A549 (cell line): ENCODE measurements at regions not wholly inside any gene's neighbourhood (a gene's known extent, or its start where the extent isn't known, plus 50 kb on each side); places are given as distances from the start of the nearest gene placed in this dataset.

Experiments
- ATAC-seq, 2 experiments: fragments of 200-7000 bp in 1 of 2; fragments of >200 bp in 1 of 2; cut with Nextera tagmentation in 1 of 2; cut with Tn5 transposase in 1 of 2; 3 replicates each; pipeline versions ENCODE4 v1.8.0 to v1.9.1; 2018 to 2020; ENCODE audit warnings: mild to moderate bottlenecking in 1 of 2, moderate library complexity in 1 of 2
- CTCF ChIA-PET: fragments of 300-600 bp; sonication (Branson Sonifier 250); formaldehyde crosslinking; extraction: SDS; loops from one replicate; lab custom pipeline; 2021; ENCODE audit warnings: antibody characterized with exemption, inconsistent platforms; lab: Yijun Ruan, JAX
- POLR2A ChIA-PET: fragments of 350-600 bp; formaldehyde crosslinking; extraction: SDS; loops from one replicate; lab custom pipeline; 2021; ENCODE audit warnings: antibody characterized with exemption, inconsistent platforms; lab: Yijun Ruan, JAX
- DNase-seq, 2 experiments: peaks; one replicate each; pipeline versions ENCODE4 v3.0.0 to v3.0.0-alpha.2; 2011 to 2016; ENCODE audit warnings: low read depth in 1 of 2, low spot score in 1 of 2
- FAIRE-seq: peaks from 2 replicates; lab custom pipeline; 2011; peaks lifted over from hg19 to GRCh38; lab: Jason Lieb, UNC
- H3K27ac ChIP-seq, 2 experiments: fragments of >200 bp; sonication (Bioruptor Twin); formaldehyde crosslinking; 3 replicates each; pipeline ENCODE4 v1.5.1; 2016 to 2017
- H3K4me1 ChIP-seq: fragments of >200 bp; sonication (Bioruptor Twin); formaldehyde crosslinking; 3 replicates; pipeline ENCODE4 v1.6.1; 2016
- H3K4me2 ChIP-seq: fragments of >200 bp; sonication (Bioruptor Twin); formaldehyde crosslinking; 3 replicates; pipeline ENCODE4 v1.6.1; 2016
- H3K4me3 ChIP-seq: fragments of >200 bp; sonication (Bioruptor Twin); formaldehyde crosslinking; 3 replicates; pipeline ENCODE4 v1.5.1; 2016
- H3K9me3 ChIP-seq: fragments of >200 bp; sonication (Bioruptor Twin); formaldehyde crosslinking; 3 replicates; pipeline ENCODE4 v1.6.1; 2016
- CBX8 ChIP-seq: fragments of 200-600 bp; sonication (generic); IDR thresholded peaks from 2 replicates; pipeline ENCODE4 v1.6.1; 2016
- CEBPB ChIP-seq, 2 experiments: fragments of >200 bp in 1 of 2; sonication (Bioruptor Twin) in 1 of 2; formaldehyde crosslinking in 1 of 2; IDR thresholded peaks; 2 replicates each; pipeline ENCODE4 v1.6.1; 2012 to 2016
- CHD2 ChIP-seq: fragments of 150-350 bp; IDR thresholded peaks from 2 replicates; pipeline ENCODE4 v1.6.1; 2014; ENCODE audit warnings: low read length; ENCODE audit not compliant: partially characterized antibody
- CHD4 ChIP-seq: fragments of 200-600 bp; sonication (generic); IDR thresholded peaks from 2 replicates; pipeline ENCODE4 v1.6.1; 2016; ENCODE audit warnings: antibody characterized with exemption, mild to moderate bottlenecking, borderline replicate concordance
- EHMT2 ChIP-seq: fragments of 200-600 bp; sonication (generic); IDR thresholded peaks from 2 replicates; pipeline ENCODE4 v1.6.1; 2016; ENCODE audit warnings: antibody characterized with exemption, low read depth, mild to moderate bottlenecking, moderate library complexity
- ESRRA ChIP-seq: fragments of 150-350 bp; IDR thresholded peaks from 2 replicates; pipeline ENCODE4 v1.6.1; 2014; ENCODE audit warnings: mild to moderate bottlenecking, low read length, borderline replicate concordance
- FOSB ChIP-seq: fragments of 250-450 bp; sonication (Bioruptor Pico); IDR thresholded peaks from 2 replicates; pipeline ENCODE4 v1.5.0; 2020; ENCODE audit warnings: mild to moderate bottlenecking, moderate library complexity
- FOXS1 ChIP-seq: fragments of 250-450 bp; sonication (Bioruptor Pico); IDR thresholded peaks from 2 replicates; pipeline ENCODE4 v1.5.0; 2020; ENCODE audit warnings: mild to moderate bottlenecking, moderate library complexity
- GATA3 ChIP-seq: IDR thresholded peaks from 2 replicates; pipeline ENCODE4 v1.6.1; 2012; ENCODE audit warnings: borderline replicate concordance
- HDAC2 ChIP-seq: fragments of 200-600 bp; sonication (generic); IDR thresholded peaks from 2 replicates; pipeline ENCODE4 v1.6.1; 2016
- HOXA7 ChIP-seq: fragments of 250-450 bp; sonication (Bioruptor Pico); IDR thresholded peaks from 2 replicates; pipeline ENCODE4 v1.5.0; 2020; ENCODE audit warnings: mild to moderate bottlenecking, moderate library complexity
- KDM5A ChIP-seq: fragments of 200-600 bp; sonication (generic); IDR thresholded peaks from 2 replicates; pipeline ENCODE4 v1.6.1; 2016; ENCODE audit warnings: antibody characterized with exemption, mild to moderate bottlenecking
- MAZ ChIP-seq: fragments of 150-350 bp; IDR thresholded peaks from 2 replicates; pipeline ENCODE4 v1.6.1; 2014; ENCODE audit warnings: antibody characterized with exemption, low read depth, low read length, borderline replicate concordance
- MYC ChIP-seq: IDR thresholded peaks from 2 replicates; pipeline ENCODE4 v1.6.1; 2012; ENCODE audit warnings: mild to moderate bottlenecking, inconsistent platforms, low read length, improper control_type of control experiment, borderline replicate concordance
- NFE2L2 ChIP-seq: fragments of 150-350 bp; conservative IDR thresholded peaks from 2 replicates; pipeline ENCODE4 v1.6.1; 2014; ENCODE audit warnings: low read length
- POLR2A ChIP-seq: IDR thresholded peaks from 2 replicates; pipeline ENCODE4 v1.6.1; 2012; ENCODE audit warnings: mild to moderate bottlenecking, low read length
- RAD21 ChIP-seq, 2 experiments: fragments of >200 bp in 1 of 2; sonication (Bioruptor Twin) in 1 of 2; formaldehyde crosslinking in 1 of 2; IDR thresholded peaks in 1 of 2; conservative IDR thresholded peaks in 1 of 2; 2 replicates in 1 of 2; 3 replicates in 1 of 2; pipeline ENCODE4 v1.6.1; 2012 to 2018; ENCODE audit warnings: inconsistent platforms in 1 of 2
- RCOR1 ChIP-seq: fragments of 150-350 bp; IDR thresholded peaks from 2 replicates; pipeline ENCODE4 v1.6.1; 2014; ENCODE audit warnings: antibody characterized with exemption, low read length, low read depth
- RNF2 ChIP-seq: fragments of 200-600 bp; sonication (generic); IDR thresholded peaks from 2 replicates; pipeline ENCODE4 v1.6.1; 2016; ENCODE audit warnings: low read depth, mild to moderate bottlenecking, antibody characterized with exemption, moderate library complexity, borderline replicate concordance
- SMC3 ChIP-seq: fragments of >200 bp; sonication (Bioruptor Twin); formaldehyde crosslinking; IDR thresholded peaks from 3 replicates; pipeline ENCODE4 v1.6.1; 2018; ENCODE audit warnings: inconsistent platforms
- SREBF2 ChIP-seq: fragments of 450-650 bp; IDR thresholded peaks from 2 replicates; pipeline ENCODE4 v1.6.1; 2014; ENCODE audit warnings: mild to moderate bottlenecking, moderate library complexity
- ZNF302 ChIP-seq: fragments of 250-450 bp; sonication (Bioruptor Pico); IDR thresholded peaks from 2 replicates; pipeline ENCODE4 v1.9.0; 2021; ENCODE audit warnings: inconsistent platforms, mild to moderate bottlenecking, moderate library complexity
- WGBS: methylation state at CpG from one replicate; pipeline ENCODE4 v1.1.6; 2017; ENCODE audit errors: missing lambda C conversion rate; 5-methylcytosine and 5-hydroxymethylcytosine counted together
- TF ChIP-seq, protein P1 (sequence below): fragments of >200 bp; sonication (Bioruptor Twin); formaldehyde crosslinking; IDR thresholded peaks from 2 replicates; pipeline ENCODE4 v1.6.1; 2016
- TF ChIP-seq, protein P2 (sequence below): fragments of 200-600 bp; sonication (generic); IDR thresholded peaks from 2 replicates; pipeline ENCODE4 v1.6.1; 2016; ENCODE audit warnings: antibody characterized with exemption, mild to moderate bottlenecking, moderate library complexity
- TF ChIP-seq, protein P3 (sequence below): fragments of >200 bp; sonication (Bioruptor Twin); formaldehyde crosslinking; IDR thresholded peaks from 3 replicates; pipeline ENCODE4 v1.6.1; 2016
- TF ChIP-seq, protein P4 (sequence below): fragments of 150-350 bp; IDR thresholded peaks from 2 replicates; pipeline ENCODE4 v1.6.1; 2014; ENCODE audit warnings: low read depth, mild to moderate bottlenecking, low read length

DNA sequence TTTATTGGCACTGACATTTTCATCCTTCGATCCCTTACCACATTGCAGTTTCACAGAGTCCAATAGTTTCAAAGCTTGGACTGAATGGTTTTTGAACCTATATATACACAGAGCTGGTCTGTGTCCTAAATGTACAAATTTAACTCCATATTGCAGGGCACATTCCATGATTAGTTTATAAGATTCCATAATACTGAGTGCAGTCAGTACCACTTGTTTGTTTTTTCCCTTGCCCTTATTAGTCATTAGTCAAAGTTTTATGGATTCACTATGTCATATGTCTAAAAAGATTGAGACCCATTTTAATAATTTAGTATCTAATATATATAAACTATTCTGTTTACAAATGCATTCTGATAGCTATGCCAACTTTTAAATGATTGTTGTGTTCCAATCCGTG lies 654.8 kb upstream of the MEF2C start:
- ChIA-PET POLR2A (no interaction called here), CTCF (no interaction called here)
- FAIRE-seq (no peak), ATAC-seq (no peak), DNase-seq (no peak)
- 4% methylated on average over 2 of the region's 2 CpGs for WGBS
- Histone ChIP-seq H3K4me3 (no peak overlapping the region), H3K9me3 (no peaks in the 10 kb centered on the region), H3K27ac (no peak overlapping the region), H3K4me2 (no peak overlapping the region), H3K4me1 (no peaks in the 10 kb centered on the region)
- no peak for TF ChIP-seq CEBPB (IDR thresholded peaks at IDR 0.05)
- TF ChIP-seq, protein P1, sequence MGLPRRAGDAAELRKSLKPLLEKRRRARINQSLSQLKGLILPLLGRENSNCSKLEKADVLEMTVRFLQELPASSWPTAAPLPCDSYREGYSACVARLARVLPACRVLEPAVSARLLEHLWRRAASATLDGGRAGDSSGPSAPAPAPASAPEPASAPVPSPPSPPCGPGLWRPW = no peak
- no peak for TF ChIP-seq POLR2A
- no peak for TF ChIP-seq RCOR1
- TF ChIP-seq RNF2 = no peak
- TF ChIP-seq CHD2 = no peak
- no peak for TF ChIP-seq SREBF2
- TF ChIP-seq MYC = no peak
- no peak for TF ChIP-seq EHMT2
- no peak for TF ChIP-seq CHD4
- TF ChIP-seq MAZ = no peak
- no peak for TF ChIP-seq SMC3
- no peak for TF ChIP-seq GATA3
- TF ChIP-seq RAD21 (conservative IDR thresholded peaks at IDR 0.05 in 1 of 2, IDR thresholded peaks at IDR 0.05 in 1 of 2) = no peak
- TF ChIP-seq HDAC2 = no peak

DNA sequence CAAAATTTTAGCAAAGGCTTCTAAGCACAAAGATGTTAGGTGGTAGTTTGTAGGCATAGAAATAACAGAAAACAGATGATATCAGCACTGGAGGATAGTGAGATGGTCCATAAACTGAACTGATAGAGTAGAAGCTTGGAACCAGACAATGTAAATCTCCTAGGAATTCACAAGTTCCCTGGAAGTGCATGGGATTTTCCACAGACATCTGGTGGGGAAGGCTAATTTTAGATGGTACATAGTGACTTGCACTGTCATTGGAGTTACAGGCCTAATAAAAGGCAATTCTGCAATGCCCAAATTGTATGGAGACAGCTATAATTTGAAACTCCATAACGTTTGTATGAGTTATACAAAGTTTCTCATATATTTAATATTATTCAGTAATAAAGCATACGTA lies 653.0 kb upstream of the MEF2C start:
- H3K27ac ChIP-seq = no peak overlapping the region
- no peaks in the 10 kb centered on the region for H3K9me3 ChIP-seq
- CTCF ChIA-PET = no interaction called here
- H3K4me2 ChIP-seq = no peak overlapping the region
- no peak overlapping the region for H3K4me3 ChIP-seq
- WGBS = 32% methylated on average over 2 of the region's 2 CpGs
- H3K4me1 ChIP-seq = no peaks in the 10 kb centered on the region
- DNase-seq (no peak), FAIRE-seq (no peak), ATAC-seq (no peak)
- TF ChIP-seq CBX8 (no peak), SMC3 (no peak), RAD21 (conservative IDR thresholded peaks at IDR 0.05 in 1 of 2, IDR thresholded peaks at IDR 0.05 in 1 of 2) (no peak), NFE2L2 (no peak)
- TF ChIP-seq, protein P1 = no peak
- TF ChIP-seq, protein P2, sequence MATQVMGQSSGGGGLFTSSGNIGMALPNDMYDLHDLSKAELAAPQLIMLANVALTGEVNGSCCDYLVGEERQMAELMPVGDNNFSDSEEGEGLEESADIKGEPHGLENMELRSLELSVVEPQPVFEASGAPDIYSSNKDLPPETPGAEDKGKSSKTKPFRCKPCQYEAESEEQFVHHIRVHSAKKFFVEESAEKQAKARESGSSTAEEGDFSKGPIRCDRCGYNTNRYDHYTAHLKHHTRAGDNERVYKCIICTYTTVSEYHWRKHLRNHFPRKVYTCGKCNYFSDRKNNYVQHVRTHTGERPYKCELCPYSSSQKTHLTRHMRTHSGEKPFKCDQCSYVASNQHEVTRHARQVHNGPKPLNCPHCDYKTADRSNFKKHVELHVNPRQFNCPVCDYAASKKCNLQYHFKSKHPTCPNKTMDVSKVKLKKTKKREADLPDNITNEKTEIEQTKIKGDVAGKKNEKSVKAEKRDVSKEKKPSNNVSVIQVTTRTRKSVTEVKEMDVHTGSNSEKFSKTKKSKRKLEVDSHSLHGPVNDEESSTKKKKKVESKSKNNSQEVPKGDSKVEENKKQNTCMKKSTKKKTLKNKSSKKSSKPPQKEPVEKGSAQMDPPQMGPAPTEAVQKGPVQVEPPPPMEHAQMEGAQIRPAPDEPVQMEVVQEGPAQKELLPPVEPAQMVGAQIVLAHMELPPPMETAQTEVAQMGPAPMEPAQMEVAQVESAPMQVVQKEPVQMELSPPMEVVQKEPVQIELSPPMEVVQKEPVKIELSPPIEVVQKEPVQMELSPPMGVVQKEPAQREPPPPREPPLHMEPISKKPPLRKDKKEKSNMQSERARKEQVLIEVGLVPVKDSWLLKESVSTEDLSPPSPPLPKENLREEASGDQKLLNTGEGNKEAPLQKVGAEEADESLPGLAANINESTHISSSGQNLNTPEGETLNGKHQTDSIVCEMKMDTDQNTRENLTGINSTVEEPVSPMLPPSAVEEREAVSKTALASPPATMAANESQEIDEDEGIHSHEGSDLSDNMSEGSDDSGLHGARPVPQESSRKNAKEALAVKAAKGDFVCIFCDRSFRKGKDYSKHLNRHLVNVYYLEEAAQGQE = no peak
- TF ChIP-seq, protein P3, sequence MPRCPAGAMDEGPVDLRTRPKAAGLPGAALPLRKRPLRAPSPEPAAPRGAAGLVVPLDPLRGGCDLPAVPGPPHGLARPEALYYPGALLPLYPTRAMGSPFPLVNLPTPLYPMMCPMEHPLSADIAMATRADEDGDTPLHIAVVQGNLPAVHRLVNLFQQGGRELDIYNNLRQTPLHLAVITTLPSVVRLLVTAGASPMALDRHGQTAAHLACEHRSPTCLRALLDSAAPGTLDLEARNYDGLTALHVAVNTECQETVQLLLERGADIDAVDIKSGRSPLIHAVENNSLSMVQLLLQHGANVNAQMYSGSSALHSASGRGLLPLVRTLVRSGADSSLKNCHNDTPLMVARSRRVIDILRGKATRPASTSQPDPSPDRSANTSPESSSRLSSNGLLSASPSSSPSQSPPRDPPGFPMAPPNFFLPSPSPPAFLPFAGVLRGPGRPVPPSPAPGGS = no peak
- POLR2A ChIA-PET = no interaction called here

DNA sequence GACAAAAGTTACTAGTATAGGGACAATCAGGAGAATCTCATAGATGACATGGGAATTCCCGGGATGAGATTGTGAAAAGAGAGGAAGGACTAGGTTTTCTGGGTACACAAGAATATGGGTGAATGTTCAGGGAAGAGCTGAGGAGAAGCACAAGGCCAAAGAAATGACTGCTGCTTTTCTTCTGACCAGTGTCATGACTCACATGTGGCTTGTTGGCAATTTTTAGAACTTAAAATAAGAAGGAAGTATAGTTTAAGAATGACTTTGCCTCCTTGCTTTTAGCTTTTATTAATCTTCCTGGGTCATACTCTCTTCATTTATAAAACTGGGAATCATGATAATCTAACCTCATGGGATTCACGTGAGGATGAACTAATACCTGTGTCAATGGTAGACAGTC lies 652.4 kb upstream of the MEF2C start:
- FAIRE-seq (no peak), ATAC-seq (no peak), DNase-seq (no peak)
- TF ChIP-seq ZNF302 = no peak
- no peak for TF ChIP-seq HOXA7 (CRISPR knock-in tag)
- TF ChIP-seq SREBF2 = no peak
- TF ChIP-seq, protein P2 = no peak
- TF ChIP-seq MYC = no peak
- TF ChIP-seq HDAC2 = no peak
- TF ChIP-seq KDM5A = no peak
- no peak for TF ChIP-seq FOSB
- no peak for TF ChIP-seq ESRRA
- TF ChIP-seq, protein P4, sequence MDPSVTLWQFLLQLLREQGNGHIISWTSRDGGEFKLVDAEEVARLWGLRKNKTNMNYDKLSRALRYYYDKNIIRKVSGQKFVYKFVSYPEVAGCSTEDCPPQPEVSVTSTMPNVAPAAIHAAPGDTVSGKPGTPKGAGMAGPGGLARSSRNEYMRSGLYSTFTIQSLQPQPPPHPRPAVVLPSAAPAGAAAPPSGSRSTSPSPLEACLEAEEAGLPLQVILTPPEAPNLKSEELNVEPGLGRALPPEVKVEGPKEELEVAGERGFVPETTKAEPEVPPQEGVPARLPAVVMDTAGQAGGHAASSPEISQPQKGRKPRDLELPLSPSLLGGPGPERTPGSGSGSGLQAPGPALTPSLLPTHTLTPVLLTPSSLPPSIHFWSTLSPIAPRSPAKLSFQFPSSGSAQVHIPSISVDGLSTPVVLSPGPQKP = no peak
- TF ChIP-seq FOXS1 (CRISPR knock-in tag) = no peak
- H3K4me2 ChIP-seq = no peak overlapping the region
- WGBS = 6% methylated on average over 2 of the region's 2 CpGs
- POLR2A ChIA-PET = no interaction called here
- H3K4me3 ChIP-seq = no peak overlapping the region
- H3K27ac ChIP-seq = no peak overlapping the region
- H3K9me3 ChIP-seq = no peaks in the 10 kb centered on the region
- H3K4me1 ChIP-seq = no peaks in the 10 kb centered on the region
- CTCF ChIA-PET = no interaction called here
